GM12878 (cell line): ENCODE measurements at regions not wholly inside any gene's neighbourhood (a gene's known extent, or its start where the extent isn't known, plus 50 kb on each side); places are given as distances from the start of the nearest gene placed in this dataset.

Source experiments
- ATAC-seq: fragments of 200-7000 bp; cut with Tn5 transposase; 3 replicates; pipeline ENCODE4 v1.9.1; 2020; ENCODE audit warnings: mild to moderate bottlenecking, moderate library complexity
- BruUV-seq: library from RNA; stranded (reverse); fragments of 400-500 nt; replicated peaks from 2 replicates; lab custom pipeline; 2021; lab: Mats Ljungman, UMichigan
- CTCF ChIA-PET: fragments of 300-600 bp; sonication (Branson Sonifier 250); formaldehyde crosslinking; extraction: SDS; loops from one replicate; lab custom pipeline; 2021; ENCODE audit warnings: inconsistent platforms; lab: Yijun Ruan, JAX
- POLR2A ChIA-PET: fragments of 350-600 bp; formaldehyde crosslinking; extraction: SDS; loops from one replicate; lab custom pipeline; 2021; ENCODE audit warnings: inconsistent platforms; lab: Charles Lee
- RAD21 ChIA-PET: fragments of 300-600 bp; sonication (Branson Sonifier 250); formaldehyde crosslinking; loops from one replicate; lab custom pipeline; 2023; ENCODE audit warnings: antibody characterized with exemption; ENCODE audit not compliant: unreplicated experiment; lab: Charles Lee
- SMC1A ChIA-PET: fragments of 300-600 bp; sonication (Branson Sonifier 250); formaldehyde crosslinking; loops from one replicate; lab custom pipeline; 2023; ENCODE audit not compliant: unreplicated experiment, uncharacterized antibody; lab: Charles Lee
- DNase-seq: peaks from one replicate; pipeline ENCODE4 v3.0.0-alpha.2; 2011; ENCODE audit warnings: low read depth, low spot score
- FAIRE-seq: peaks from 3 replicates; lab custom pipeline; 2011; peaks lifted over from hg19 to GRCh38; lab: Jason Lieb, UNC
- H2AFZ ChIP-seq: 2 replicates; pipeline ENCODE4 v1.6.0; 2011; ENCODE audit warnings: low read depth, low read length, control low read depth; ENCODE audit not compliant: control insufficient read depth
- H3K27ac ChIP-seq: 2 replicates; pipeline ENCODE4 v1.5.1; 2011; ENCODE audit warnings: control low read depth; ENCODE audit not compliant: control insufficient read depth, insufficient read depth
- H3K27me3 ChIP-seq, 2 experiments: replicated peaks in 1 of 2; 2 replicates each; pipeline versions ENCODE4 v1.6.0 to v1.6.1; 2011; ENCODE audit warnings: low read length in 1 of 2; ENCODE audit not compliant: control insufficient read depth in 2 of 2, insufficient read depth in 2 of 2
- H3K36me3 ChIP-seq, 2 experiments: 2 replicates each; pipeline ENCODE4 v1.5.1; 2011; ENCODE audit warnings: low read length in 1 of 2; ENCODE audit not compliant: control insufficient read depth in 2 of 2, insufficient read depth in 2 of 2
- H3K4me1 ChIP-seq: 2 replicates; pipeline ENCODE4 v1.6.1; 2011; ENCODE audit warnings: mild to moderate bottlenecking, low read length, moderate library complexity, mixed read lengths; ENCODE audit not compliant: control insufficient read depth, insufficient read depth
- H3K4me2 ChIP-seq: 2 replicates; pipeline ENCODE4 v1.6.0; 2011; ENCODE audit warnings: control low read depth; ENCODE audit not compliant: control insufficient read depth, insufficient read depth
- H3K4me3 ChIP-seq: fragments of 200-600 bp; sonication (generic); 2 replicates; pipeline ENCODE4 v1.5.1; 2016
- H3K79me2 ChIP-seq: 2 replicates; pipeline ENCODE4 v1.6.0; 2011; ENCODE audit warnings: low read length; ENCODE audit not compliant: control insufficient read depth, insufficient read depth
- H3K9ac ChIP-seq: 2 replicates; pipeline ENCODE4 v1.8.0; 2011; ENCODE audit warnings: low read length, control low read depth, mixed read lengths; ENCODE audit not compliant: control insufficient read depth, insufficient read depth
- H3K9me3 ChIP-seq: replicated peaks from 3 replicates; pipeline ENCODE4 v1.5.1; 2011; ENCODE audit warnings: mild to moderate bottlenecking, low read length; ENCODE audit not compliant: control insufficient read depth, insufficient read depth
- H4K20me1 ChIP-seq: 2 replicates; pipeline ENCODE4 v1.6.0; 2011; ENCODE audit not compliant: control insufficient read depth, insufficient read depth
- BMI1 ChIP-seq: fragments of 450-650 bp; IDR thresholded peaks from 2 replicates; pipeline ENCODE4 v1.6.1; 2016; ENCODE audit warnings: mild to moderate bottlenecking, moderate library complexity, borderline replicate concordance
- ELK1 ChIP-seq: IDR thresholded peaks from 2 replicates; pipeline ENCODE4 v1.6.1; 2012; ENCODE audit warnings: low read depth, low read length, improper control_type of control experiment
- HDGF ChIP-seq: fragments of 450-650 bp; IDR thresholded peaks from 2 replicates; pipeline ENCODE4 v1.6.1; 2016; ENCODE audit warnings: antibody characterized with exemption
- MTA2 ChIP-seq: fragments of 450-650 bp; IDR thresholded peaks from 2 replicates; pipeline ENCODE4 v1.6.1; 2016; ENCODE audit warnings: low read depth, mild to moderate bottlenecking, moderate library complexity
- POLR2AphosphoS5 ChIP-seq: IDR thresholded peaks from 2 replicates; pipeline ENCODE4 v1.6.1; 2011; ENCODE audit warnings: mild to moderate bottlenecking, low read length, inconsistent platforms
- RFX5 ChIP-seq: IDR thresholded peaks from 2 replicates; pipeline ENCODE4 v1.6.1; 2011; ENCODE audit warnings: low read depth, low read length, improper control_type of control experiment
- SUZ12 ChIP-seq: fragments of 200-600 bp; sonication (generic); IDR thresholded peaks from one replicate; pipeline ENCODE4 v1.6.1; 2018; ENCODE audit warnings: antibody characterized with exemption, mild to moderate bottlenecking; ENCODE audit not compliant: unreplicated experiment
- ZNF207 ChIP-seq: fragments of 450-650 bp; IDR thresholded peaks from 2 replicates; pipeline ENCODE4 v1.6.1; 2014; ENCODE audit warnings: antibody characterized with exemption, mild to moderate bottlenecking, borderline replicate concordance
- ZNF592 ChIP-seq: fragments of 450-650 bp; IDR thresholded peaks from 2 replicates; pipeline ENCODE4 v1.6.1; 2017; ENCODE audit warnings: mild to moderate bottlenecking, moderate library complexity
- WGBS: methylation state at CpG from one replicate; pipeline ENCODE4 v1.1.6; 2016; ENCODE audit warnings: low lambda C conversion rate; ENCODE audit not compliant: insufficient replicate concordance, insufficient coverage; ENCODE audit errors: missing lambda C conversion rate; 5-methylcytosine and 5-hydroxymethylcytosine counted together
- in situ Hi-C: fragments of 300-500 bp; cut with MboI; formaldehyde crosslinking; loops from 9 replicates; pipeline ENCODE4 v1.14.3; 2018; ENCODE audit warnings: mixed read lengths
- intact Hi-C: fragments of 100-400 bp; cut with micrococcal nuclease; formaldehyde crosslinking; loops from one replicate; pipeline ENCODE4 v1.14.2; 2022; ENCODE audit not compliant: unreplicated experiment
- TF ChIP-seq, protein P1 (sequence below): IDR thresholded peaks from 2 replicates; pipeline ENCODE4 v1.6.1; 2011; ENCODE audit warnings: low read depth, mild to moderate bottlenecking, low read length, moderate library complexity, borderline replicate concordance; ENCODE audit errors: extremely low read depth
- TF ChIP-seq, protein P2 (sequence below), 3 experiments: IDR thresholded peaks in 2 of 3; conservative IDR thresholded peaks in 1 of 3; 2 replicates each; pipeline ENCODE4 v1.5.1; 2011; ENCODE audit warnings: low read depth in 3 of 3, low read length in 3 of 3, mild to moderate bottlenecking in 3 of 3, control low read depth in 2 of 3, moderate library complexity in 2 of 3, inconsistent platforms in 1 of 3, mixed read lengths in 1 of 3; ENCODE audit not compliant: control insufficient read depth in 2 of 3, insufficient read depth in 1 of 3; ENCODE audit errors: extremely low read depth in 1 of 3
- TF ChIP-seq, protein P3 (sequence below): fragments of 450-650 bp; IDR thresholded peaks from 2 replicates; pipeline ENCODE4 v1.6.1; 2017; ENCODE audit warnings: mild to moderate bottlenecking, low read depth, inconsistent platforms; ENCODE audit not compliant: poor library complexity, severe bottlenecking

- H3K4me1 ChIP-seq, result no peaks in the 10 kb centered on the region
- DNase-seq (no peak), FAIRE-seq (no peak), ATAC-seq (no peak)
- peaks cover 1% of the 10 kb centered on the region; the same call in 1 of the 3 replicates for H3K9me3 ChIP-seq
- H4K20me1 ChIP-seq, result no peaks in the 10 kb centered on the region
- no peak overlapping the region for H3K9ac ChIP-seq
- H3K27ac ChIP-seq, result no peak overlapping the region
- ChIA-PET CTCF (no interaction called here), SMC1A (interaction anchor here (0.6 kb wide), 1 partner anchor 127 kb away, joined by 3 read pairs; no protein-coding TSS in a partner anchor), POLR2A (no interaction called here), RAD21 (no interaction called here)
- H3K4me3 ChIP-seq, result no peak overlapping the region
- intact Hi-C loops (no loop called here), in situ Hi-C loops (no loop called here)
- no peak for TF ChIP-seq POLR2AphosphoS5
- no peak for TF ChIP-seq SUZ12
- no peak for TF ChIP-seq ELK1
- no peak for TF ChIP-seq ZNF207
- no peak for TF ChIP-seq ZNF592
- no peak for TF ChIP-seq MTA2
- TF ChIP-seq, protein P1, sequence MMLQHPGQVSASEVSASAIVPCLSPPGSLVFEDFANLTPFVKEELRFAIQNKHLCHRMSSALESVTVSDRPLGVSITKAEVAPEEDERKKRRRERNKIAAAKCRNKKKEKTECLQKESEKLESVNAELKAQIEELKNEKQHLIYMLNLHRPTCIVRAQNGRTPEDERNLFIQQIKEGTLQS, result no peak
- TF ChIP-seq, protein P2, sequence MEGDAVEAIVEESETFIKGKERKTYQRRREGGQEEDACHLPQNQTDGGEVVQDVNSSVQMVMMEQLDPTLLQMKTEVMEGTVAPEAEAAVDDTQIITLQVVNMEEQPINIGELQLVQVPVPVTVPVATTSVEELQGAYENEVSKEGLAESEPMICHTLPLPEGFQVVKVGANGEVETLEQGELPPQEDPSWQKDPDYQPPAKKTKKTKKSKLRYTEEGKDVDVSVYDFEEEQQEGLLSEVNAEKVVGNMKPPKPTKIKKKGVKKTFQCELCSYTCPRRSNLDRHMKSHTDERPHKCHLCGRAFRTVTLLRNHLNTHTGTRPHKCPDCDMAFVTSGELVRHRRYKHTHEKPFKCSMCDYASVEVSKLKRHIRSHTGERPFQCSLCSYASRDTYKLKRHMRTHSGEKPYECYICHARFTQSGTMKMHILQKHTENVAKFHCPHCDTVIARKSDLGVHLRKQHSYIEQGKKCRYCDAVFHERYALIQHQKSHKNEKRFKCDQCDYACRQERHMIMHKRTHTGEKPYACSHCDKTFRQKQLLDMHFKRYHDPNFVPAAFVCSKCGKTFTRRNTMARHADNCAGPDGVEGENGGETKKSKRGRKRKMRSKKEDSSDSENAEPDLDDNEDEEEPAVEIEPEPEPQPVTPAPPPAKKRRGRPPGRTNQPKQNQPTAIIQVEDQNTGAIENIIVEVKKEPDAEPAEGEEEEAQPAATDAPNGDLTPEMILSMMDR (IDR thresholded peaks at IDR 0.05 in 2 of 3, conservative IDR thresholded peaks at IDR 0.05 in 1 of 3; ENCODE audit: control insufficient read depth in 2 of 3, extremely low read depth in 1 of 3, insufficient read depth in 1 of 3, low read depth in 3 of 3, low read length in 3 of 3), result no peak
- TF ChIP-seq RFX5, result no peak
- no peak for TF ChIP-seq BMI1
- TF ChIP-seq, protein P3, sequence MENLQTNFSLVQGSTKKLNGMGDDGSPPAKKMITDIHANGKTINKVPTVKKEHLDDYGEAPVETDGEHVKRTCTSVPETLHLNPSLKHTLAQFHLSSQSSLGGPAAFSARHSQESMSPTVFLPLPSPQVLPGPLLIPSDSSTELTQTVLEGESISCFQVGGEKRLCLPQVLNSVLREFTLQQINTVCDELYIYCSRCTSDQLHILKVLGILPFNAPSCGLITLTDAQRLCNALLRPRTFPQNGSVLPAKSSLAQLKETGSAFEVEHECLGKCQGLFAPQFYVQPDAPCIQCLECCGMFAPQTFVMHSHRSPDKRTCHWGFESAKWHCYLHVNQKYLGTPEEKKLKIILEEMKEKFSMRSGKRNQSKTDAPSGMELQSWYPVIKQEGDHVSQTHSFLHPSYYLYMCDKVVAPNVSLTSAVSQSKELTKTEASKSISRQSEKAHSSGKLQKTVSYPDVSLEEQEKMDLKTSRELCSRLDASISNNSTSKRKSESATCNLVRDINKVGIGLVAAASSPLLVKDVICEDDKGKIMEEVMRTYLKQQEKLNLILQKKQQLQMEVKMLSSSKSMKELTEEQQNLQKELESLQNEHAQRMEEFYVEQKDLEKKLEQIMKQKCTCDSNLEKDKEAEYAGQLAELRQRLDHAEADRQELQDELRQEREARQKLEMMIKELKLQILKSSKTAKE, result no peak
- TF ChIP-seq HDGF, result no peak
- 0% methylated on average over 3 of the region's 3 CpGs for WGBS
- no peaks in the 10 kb centered on the region for H3K36me3 ChIP-seq
- H2AFZ ChIP-seq, result no peak overlapping the region
- H3K27me3 ChIP-seq, result no peaks in the 10 kb centered on the region
- BruUV-seq, result no TSS peak
- no peak overlapping the region for H3K4me2 ChIP-seq
- H3K79me2 ChIP-seq, result no peaks in the 10 kb centered on the region
Observed at GRCh38 chr7:68998136-68998535, 600.1 kb upstream of the AUTS2 start.
